ENCODE measurements at regions not wholly inside any gene's neighbourhood (a gene's known extent, or its start where the extent isn't known, plus 50 kb on each side); places are given as distances from the start of the nearest gene placed in this dataset.

DNA sequence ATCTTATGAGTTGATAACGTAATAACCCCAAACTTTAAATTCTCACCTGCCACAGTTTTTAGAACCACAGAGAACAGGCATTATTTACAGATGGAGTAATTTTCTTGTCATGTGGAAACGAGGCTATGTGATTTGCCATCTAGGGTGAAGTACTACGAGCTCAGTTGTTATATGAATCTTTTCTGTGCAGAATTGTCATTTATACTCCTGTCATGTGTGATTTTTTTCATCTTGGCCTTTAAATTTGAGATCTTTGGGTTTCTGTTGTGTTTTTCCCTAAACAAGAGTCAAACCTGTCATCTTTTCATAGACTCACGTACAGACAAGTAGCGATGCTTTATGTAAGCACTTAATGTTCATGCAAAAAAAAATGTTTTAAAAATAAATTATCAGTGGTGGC is 153.7 kb upstream of the TAC1 start:
- no CpG with 5 or more reads among the region's 5 CpGs for WGBS (ENCODE audit: extremely low coverage, insufficient read length, low lambda C conversion rate)
- peaks cover 11 to 15% of the 10 kb centered on the region in 2 experiments for H3K4me1 Mint-ChIP-seq
- no peaks in the 10 kb centered on the region for H3K4me1 ChIP-seq (ENCODE audit: insufficient read depth, low read length)

More for the DNA sequence above, 153.7 kb upstream of the TAC1 start:
- Histone ChIP-seq H2AFZ (ENCODE audit: low read length) (no peak overlapping the region), H3K4ac (ENCODE audit: low read depth, low read length) (no peak overlapping the region), H3K9me3 (ENCODE audit: control insufficient read depth, low read depth, low read length) (no peaks in the 10 kb centered on the region), H3K27ac (ENCODE audit: insufficient read length, low read depth, low read length) (no peak overlapping the region), H4K20me1 (ENCODE audit: control insufficient read depth, insufficient read depth, insufficient read length) (no peaks in the 10 kb centered on the region), H4K8ac (replicated peaks; ENCODE audit: insufficient read length, low read depth, low read length) (no peak overlapping the region), H3K79me2 (ENCODE audit: insufficient read depth, low read length) (no peaks in the 10 kb centered on the region), H3K27me3 (ENCODE audit: insufficient read depth, low read length) (no peaks in the 10 kb centered on the region), H3K23me2 (ENCODE audit: insufficient read length, low read depth, low read length, poor library complexity, severe bottlenecking) (no peaks in the 10 kb centered on the region), H2BK20ac (ENCODE audit: low read depth, low read length, poor library complexity, severe bottlenecking) (no peak overlapping the region), H2BK120ac (ENCODE audit: low read depth, low read length, poor library complexity, severe bottlenecking) (no peak overlapping the region), H2BK12ac (ENCODE audit: insufficient read length, low read depth, low read length) (no peak overlapping the region), H3K18ac (ENCODE audit: insufficient read length, low read depth, low read length) (no peak overlapping the region), H3K56ac (ENCODE audit: insufficient read length, low read depth, low read length) (no peak overlapping the region), H3K79me1 (ENCODE audit: insufficient read depth, low read depth, low read length, poor library complexity, severe bottlenecking) (no peaks in the 10 kb centered on the region), H3K14ac (ENCODE audit: insufficient read depth, low read length) (no peak overlapping the region), H2BK15ac (ENCODE audit: low read depth, low read length) (no peak overlapping the region), H3K23ac (ENCODE audit: insufficient read length, low read depth, low read length) (no peak overlapping the region), H3T11ph (ENCODE audit: low read length) (no peak overlapping the region), H4K91ac (ENCODE audit: insufficient read length, low read depth, low read length) (no peak overlapping the region), H2AK5ac (ENCODE audit: insufficient read length, low read length) (no peak overlapping the region), H3K4me2 (ENCODE audit: insufficient read depth, insufficient read length, low read length) (no peak overlapping the region), H2BK5ac (ENCODE audit: insufficient read length, low read length) (no peak overlapping the region), H3K9ac (ENCODE audit: extremely low read depth, insufficient read length, low read length) (no peak overlapping the region), H4K5ac (ENCODE audit: insufficient read length, low read depth, low read length) (no peak overlapping the region)
- Mint-ChIP-seq H3K36me3 (ENCODE audit: insufficient read depth in 1 of 3, low read depth in 3 of 3) (no peaks in the 10 kb centered on the region; a peak in 2 of 7 replicates), H3K27ac (no peak overlapping the region), H3K27me3 (ENCODE audit: low read depth) (no peaks in the 10 kb centered on the region), H3K4me3 (no peak overlapping the region), H3K9me3 (peaks cover 2 to 3% of the 10 kb centered on the region in 2 experiments; a peak in 2 of 5 replicates)
- TF ChIP-seq, protein P1, sequence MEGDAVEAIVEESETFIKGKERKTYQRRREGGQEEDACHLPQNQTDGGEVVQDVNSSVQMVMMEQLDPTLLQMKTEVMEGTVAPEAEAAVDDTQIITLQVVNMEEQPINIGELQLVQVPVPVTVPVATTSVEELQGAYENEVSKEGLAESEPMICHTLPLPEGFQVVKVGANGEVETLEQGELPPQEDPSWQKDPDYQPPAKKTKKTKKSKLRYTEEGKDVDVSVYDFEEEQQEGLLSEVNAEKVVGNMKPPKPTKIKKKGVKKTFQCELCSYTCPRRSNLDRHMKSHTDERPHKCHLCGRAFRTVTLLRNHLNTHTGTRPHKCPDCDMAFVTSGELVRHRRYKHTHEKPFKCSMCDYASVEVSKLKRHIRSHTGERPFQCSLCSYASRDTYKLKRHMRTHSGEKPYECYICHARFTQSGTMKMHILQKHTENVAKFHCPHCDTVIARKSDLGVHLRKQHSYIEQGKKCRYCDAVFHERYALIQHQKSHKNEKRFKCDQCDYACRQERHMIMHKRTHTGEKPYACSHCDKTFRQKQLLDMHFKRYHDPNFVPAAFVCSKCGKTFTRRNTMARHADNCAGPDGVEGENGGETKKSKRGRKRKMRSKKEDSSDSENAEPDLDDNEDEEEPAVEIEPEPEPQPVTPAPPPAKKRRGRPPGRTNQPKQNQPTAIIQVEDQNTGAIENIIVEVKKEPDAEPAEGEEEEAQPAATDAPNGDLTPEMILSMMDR (conservative IDR thresholded peaks at IDR 0.05): no peak
- no peak for DNase-seq
